ENCODE measurements at regions not wholly inside any gene's neighbourhood (a gene's known extent, or its start where the extent isn't known, plus 50 kb on each side); places are given as distances from the start of the nearest gene placed in this dataset.
"Not testable (repeated sequence)": the region's sequence is repeated elsewhere in the genome, so short reads cannot be mapped to it uniquely, and the experiment has no call there.

GRCh38 chr4:126958482-126958881 is 674.3 kb upstream of the INTU start:
- no peak for DNase-seq

GRCh38 chr4:126959056-126959745 is 673.6 kb upstream of the INTU start:
- DNase-seq, result no peak

GRCh38 chr4:126960760-126961159 is 672.0 kb upstream of the INTU start:
- DNase-seq, result no peak

- DNase-seq, result no peak
These were observed 671.1 kb upstream of the INTU start for GRCh38 chr4:126961661-126962060.

DNA sequence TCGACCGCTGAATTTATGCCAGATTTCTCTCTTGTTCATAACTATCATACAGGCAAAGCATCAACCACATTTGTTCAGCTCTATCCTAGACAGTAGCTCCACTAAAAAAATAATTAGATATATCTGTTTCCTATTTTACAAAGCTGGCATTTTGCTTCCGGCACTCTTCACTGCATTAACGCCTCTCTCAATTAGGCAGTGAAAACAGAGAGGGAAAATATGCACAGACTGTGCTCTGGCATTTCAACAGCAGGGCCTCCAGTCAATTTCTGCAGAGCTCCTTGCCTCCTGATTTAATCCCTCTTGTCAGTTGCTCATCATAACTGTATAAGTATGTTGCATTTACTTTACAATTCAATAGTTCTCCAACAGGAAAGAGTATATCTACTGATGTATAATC is 666.9 kb upstream of the INTU start:
- DNase-seq, result no peak

- DNase-seq, result no peak
These were observed 663.2 kb upstream of the INTU start for GRCh38 chr4:126969360-126970235.

DNA sequence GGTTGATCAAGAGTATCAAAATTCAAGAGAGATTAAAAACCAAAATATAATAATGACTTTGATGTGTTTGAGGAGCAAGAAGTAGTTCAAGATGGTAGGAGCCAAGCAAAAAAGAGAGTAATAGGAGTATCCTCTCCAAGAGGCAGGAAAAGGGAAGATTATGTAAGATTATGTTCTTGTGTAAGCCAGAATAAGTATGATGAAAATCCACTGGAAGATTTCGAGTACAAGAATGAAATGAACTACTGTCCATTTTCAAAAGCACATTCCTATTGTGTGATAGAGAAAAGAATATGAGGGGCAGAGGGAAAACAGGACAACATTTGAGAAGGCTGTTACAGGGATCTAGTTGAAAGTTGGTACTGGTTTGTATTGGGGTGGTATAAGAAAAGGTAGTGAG is 659.6 kb upstream of the INTU start:
- no peak for DNase-seq

GRCh38 chr4:126976850-126977632 is 655.7 kb upstream of the INTU start:
- DNase-seq, result peak; percentile 82

- no peak for DNase-seq
These were observed 646.8 kb upstream of the INTU start for GRCh38 chr4:126986005-126986404.

GRCh38 chr4:126986828-126987227 is 645.9 kb upstream of the INTU start:
- DNase-seq, result no peak

DNA sequence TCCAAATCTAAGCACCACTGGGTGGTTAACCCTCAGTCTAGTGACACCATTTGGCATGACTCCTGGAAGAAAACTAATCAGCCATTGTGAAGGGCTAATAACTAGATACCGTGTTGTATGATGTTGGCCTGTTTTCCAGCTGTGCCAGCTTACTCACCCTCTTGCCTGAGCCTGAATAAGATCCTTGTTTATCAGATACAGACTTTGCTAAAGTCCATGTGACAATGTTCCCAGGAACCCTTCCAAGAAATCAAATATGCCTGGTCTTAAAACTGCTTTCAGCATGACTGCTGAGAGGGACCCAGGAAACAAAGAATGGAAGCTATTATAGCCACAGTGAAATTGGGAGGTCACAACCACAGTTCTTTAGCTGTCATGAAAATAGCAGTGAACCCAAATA is 640.8 kb upstream of the INTU start:
- DNase-seq, result no peak

GRCh38 chr4:126992910-126993309 is 639.8 kb upstream of the INTU start:
- DNase-seq, result peak; percentile 54

DNA sequence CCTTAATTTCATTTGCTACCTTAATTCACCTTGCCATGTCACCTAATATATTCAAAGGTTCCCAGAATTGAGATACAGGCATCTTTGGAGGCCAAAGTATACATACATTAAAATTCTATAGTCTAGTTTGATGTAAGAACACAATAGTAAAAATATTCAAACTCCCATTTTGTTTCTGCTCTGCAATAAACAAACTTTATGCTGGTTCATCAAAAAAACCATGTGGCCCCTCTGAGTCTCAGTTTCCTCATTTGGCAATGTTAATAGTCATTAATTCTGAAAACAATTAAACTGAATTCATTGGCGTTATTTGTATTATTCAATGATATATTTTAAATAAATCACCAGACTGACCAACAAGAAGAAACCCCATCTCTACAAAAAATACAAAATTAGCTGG is 639.4 kb upstream of the INTU start:
- DNase-seq, result no peak

GRCh38 chr4:126995235-126995634 is 637.5 kb upstream of the INTU start:
- DNase-seq, result no peak

GRCh38 chr4:127000110-127000509 is 632.6 kb upstream of the INTU start:
- DNase-seq, result no peak

DNA sequence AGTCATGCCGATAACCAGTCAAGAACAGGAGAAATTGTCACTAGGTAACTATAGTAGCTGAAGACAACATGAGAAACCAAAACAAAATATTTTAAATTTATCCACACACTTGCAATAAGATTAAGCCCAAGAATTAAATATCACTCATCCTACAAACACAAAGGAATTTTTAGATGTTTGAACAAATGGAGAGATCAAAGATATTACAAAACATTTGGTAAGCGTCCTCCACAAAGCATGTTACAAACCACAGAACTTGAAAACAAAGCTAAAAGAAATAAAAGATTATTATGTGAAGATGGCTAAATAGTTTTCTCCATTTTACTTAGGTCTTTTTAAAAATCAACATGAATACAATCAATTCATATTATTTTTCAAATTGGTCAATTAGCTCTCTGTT is 631.9 kb upstream of the INTU start:
- DNase-seq, result no peak

GRCh38 chr4:127001933-127002332 is 630.8 kb upstream of the INTU start:
- no peak for DNase-seq

DNA sequence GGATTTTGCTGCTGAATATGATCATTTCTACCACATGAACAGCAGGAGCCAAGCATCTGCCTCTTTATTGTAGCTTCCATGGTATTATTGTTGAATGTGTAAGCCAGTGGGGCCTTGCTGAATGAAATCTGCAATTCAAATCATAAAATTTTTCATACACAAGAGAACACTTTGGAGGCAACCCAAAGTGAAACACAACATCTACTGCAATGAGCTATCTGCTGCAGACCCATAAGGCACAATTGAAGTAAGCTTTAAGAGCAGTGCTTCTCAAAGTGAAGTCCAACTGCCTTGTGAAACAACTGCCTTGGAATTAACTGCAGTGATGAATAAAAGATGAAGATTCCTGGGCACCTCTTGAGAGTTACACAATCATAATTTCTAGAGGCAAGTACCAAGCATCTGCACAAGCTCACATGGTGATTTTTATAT is 626.3 kb upstream of the INTU start:
- no peak for DNase-seq

DNA sequence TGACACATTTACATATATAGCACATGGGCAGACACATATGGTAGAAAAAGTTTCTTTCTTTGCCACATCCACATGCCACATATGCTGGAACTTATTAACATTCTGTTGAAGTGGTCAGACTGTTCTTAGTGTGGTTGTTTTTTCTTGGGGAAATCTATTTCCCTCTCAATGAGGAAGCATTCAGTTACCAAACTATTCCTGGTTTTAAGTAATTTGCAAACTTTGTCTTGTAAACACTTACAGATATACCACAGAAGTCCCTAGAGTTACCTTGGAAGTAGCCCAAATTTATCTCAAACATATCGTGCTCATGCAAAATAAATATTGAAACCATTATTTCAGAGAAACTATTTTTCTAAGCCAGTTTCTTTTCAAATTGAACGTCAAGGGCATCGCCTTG is 625.5 kb upstream of the INTU start:
- DNase-seq, result no peak

DNA sequence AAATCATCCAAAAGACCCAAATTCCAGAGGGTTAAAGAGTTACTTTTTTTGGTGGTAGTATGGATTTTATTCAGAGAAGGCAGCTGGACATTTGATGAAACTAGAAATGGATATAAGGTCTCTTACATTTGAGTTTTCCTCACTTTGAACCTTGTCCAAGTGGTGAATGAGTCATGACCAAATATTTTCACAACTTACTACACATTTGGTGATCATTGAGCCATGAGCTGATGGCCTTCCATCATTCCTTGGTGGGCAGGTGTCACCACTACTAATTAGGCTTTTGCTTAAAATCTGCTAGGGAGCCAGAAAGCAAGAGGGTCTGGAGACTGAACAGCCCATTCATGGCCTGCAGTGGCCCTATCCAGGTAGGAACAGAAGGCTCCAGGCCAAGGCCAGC is 620.2 kb upstream of the INTU start:
- DNase-seq, result no peak

DNA sequence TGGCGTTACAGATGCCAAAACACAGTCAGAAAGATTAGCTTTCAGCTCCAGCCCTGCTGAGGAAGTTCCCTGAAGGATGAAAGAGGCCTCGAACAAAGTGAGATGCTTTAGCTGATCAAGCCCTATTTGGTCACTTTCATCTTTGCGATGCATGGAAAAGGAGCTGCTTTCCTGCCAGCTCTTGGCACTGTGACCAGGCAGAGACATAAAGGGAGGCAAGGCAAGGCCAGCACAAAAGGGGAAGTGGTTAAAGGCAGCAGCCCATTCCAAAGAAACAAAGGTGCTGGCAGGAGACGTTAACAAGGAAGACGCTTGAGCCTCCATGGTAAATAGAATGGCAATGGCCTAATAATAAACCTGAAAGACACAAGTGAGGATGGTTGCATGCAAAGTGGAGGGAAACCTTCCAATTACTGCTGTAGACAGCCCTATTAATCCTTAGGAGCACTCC is 617.1 kb upstream of the INTU start:
- no peak for DNase-seq

DNA sequence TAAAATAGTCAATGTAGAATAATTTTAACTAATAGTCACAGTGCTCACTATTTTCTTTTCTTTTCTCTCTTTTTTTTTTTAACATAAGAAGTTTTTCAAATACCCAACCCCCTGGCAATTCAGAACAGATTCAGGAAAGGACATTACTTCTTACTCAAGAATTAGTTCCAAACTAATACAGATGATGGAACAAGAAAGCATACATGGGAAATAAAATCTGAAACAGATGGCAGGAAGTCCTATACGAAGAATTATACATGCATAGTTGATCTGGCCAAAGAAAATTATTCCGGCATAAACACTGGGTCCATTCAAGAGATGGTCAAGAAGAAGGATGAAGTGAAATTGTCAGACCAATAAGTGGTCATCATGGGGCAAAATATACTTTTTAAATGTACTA is 614.4 kb upstream of the INTU start:
- DNase-seq, result no peak

GRCh38 chr4:127020831-127021230 is 611.9 kb upstream of the INTU start:
- DNase-seq, result not testable (repeated sequence)

DNA sequence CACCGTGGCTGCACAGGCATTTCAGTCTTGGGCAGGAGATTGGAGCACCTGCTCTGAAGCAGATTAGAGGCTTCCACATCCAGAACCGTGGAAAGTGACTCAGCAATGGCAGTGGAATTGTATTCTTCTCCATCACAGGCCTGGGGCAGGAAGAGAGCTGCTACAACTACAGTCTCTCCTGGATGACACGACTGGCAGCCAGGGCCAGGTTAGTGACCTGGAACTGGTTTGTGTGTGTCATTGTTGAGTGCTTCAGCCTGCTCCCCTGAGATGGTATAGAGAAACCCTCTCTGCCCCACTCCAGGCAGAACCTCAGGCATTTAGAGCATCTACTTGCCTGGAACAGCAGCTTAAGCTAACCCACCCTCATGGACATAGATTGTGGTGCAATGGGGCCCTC is 596.5 kb upstream of the INTU start:
- DNase-seq, result no peak
